Activated CD8-positive, alpha-beta T cell treated with anti-CD3 and anti-CD28 coated beads, Interleukin-2, amount 10 ng/mL, durations not matched to agents 7 days and 5 days (primary cell): ENCODE measurements at regions not wholly inside any gene's neighbourhood (a gene's known extent, or its start where the extent isn't known, plus 50 kb on each side); places are given as distances from the start of the nearest gene placed in this dataset.
A peak's percentile ranks its signal among the peaks of the same experiment; 100 is the strongest.

Source experiments
- ATAC-seq: fragments of 150-1000 bp; cut with Tn5 transposase; one replicate; pipeline ENCODE4 v1.10.0; 2021; ENCODE audit warnings: moderate library complexity
- CTCF ChIA-PET: fragments of 350-600 bp; sonication (Branson Sonifier 250); formaldehyde crosslinking; loops from one replicate; lab custom pipeline; 2021; ENCODE audit warnings: antibody characterized with exemption; lab: Charles Lee
- POLR2A ChIA-PET: fragments of 350-600 bp; sonication (Branson Sonifier 250); formaldehyde crosslinking; loops from one replicate; lab custom pipeline; 2021; ENCODE audit warnings: antibody characterized with exemption; lab: Charles Lee
- DNase-seq: peaks from one replicate; pipeline ENCODE4 v3.0.0-alpha.2; 2020
- H3K27ac Mint-ChIP-seq: one replicate; pipeline ENCODE4 v1.8.0; 2021; ENCODE audit warnings: mild to moderate bottlenecking, mixed read lengths
- H3K27me3 Mint-ChIP-seq: one replicate; pipeline ENCODE4 v1.8.0; 2021; ENCODE audit warnings: low read depth, mixed read lengths
- H3K36me3 Mint-ChIP-seq: one replicate; pipeline ENCODE4 v1.8.0; 2021; ENCODE audit warnings: low read depth, mixed read lengths
- H3K4me1 Mint-ChIP-seq: one replicate; pipeline ENCODE4 v1.8.0; 2021; ENCODE audit warnings: low read depth, mixed read lengths
- H3K4me3 Mint-ChIP-seq: one replicate; pipeline ENCODE4 v1.8.0; 2021; ENCODE audit warnings: mild to moderate bottlenecking, mixed read lengths
- H3K9me3 Mint-ChIP-seq: one replicate; pipeline ENCODE4 v1.8.0; 2022; ENCODE audit warnings: mixed read lengths; ENCODE audit not compliant: insufficient read depth

GRCh38 chr9:126119731-126120130 lies 206.9 kb upstream of the MVB12B start:
- ATAC-seq (no peak), DNase-seq (peak; percentile 11)
- no peaks in the 10 kb centered on the region for H3K4me1 Mint-ChIP-seq
- ChIA-PET POLR2A (no interaction called here), CTCF (no interaction called here)
- peaks cover 12% of the 10 kb centered on the region for H3K27me3 Mint-ChIP-seq
- H3K27ac Mint-ChIP-seq: no peak overlapping the region
- no peak overlapping the region for H3K4me3 Mint-ChIP-seq
- H3K9me3 Mint-ChIP-seq: no peaks in the 10 kb centered on the region
- no peaks in the 10 kb centered on the region for H3K36me3 Mint-ChIP-seq

GRCh38 chr9:126122901-126123616 lies 203.6 kb upstream of the MVB12B start:
- Mint-ChIP-seq H3K36me3 (no peaks in the 10 kb centered on the region), H3K27ac (no peak overlapping the region), H3K27me3 (peaks cover 13% of the 10 kb centered on the region), H3K4me3 (no peak overlapping the region), H3K4me1 (no peaks in the 10 kb centered on the region), H3K9me3 (no peaks in the 10 kb centered on the region)
- DNase-seq (no peak), ATAC-seq (no peak)
- ChIA-PET POLR2A (no interaction called here), CTCF (no interaction called here)

GRCh38 chr9:126123927-126124326 lies 202.7 kb upstream of the MVB12B start:
- no peaks in the 10 kb centered on the region for H3K9me3 Mint-ChIP-seq
- ATAC-seq (no peak), DNase-seq (peak; percentile 4)
- CTCF ChIA-PET: no interaction called here
- H3K4me1 Mint-ChIP-seq: no peaks in the 10 kb centered on the region
- H3K27me3 Mint-ChIP-seq: peaks cover 15% of the 10 kb centered on the region
- no peak overlapping the region for H3K27ac Mint-ChIP-seq
- no peaks in the 10 kb centered on the region for H3K36me3 Mint-ChIP-seq
- POLR2A ChIA-PET: no interaction called here
- H3K4me3 Mint-ChIP-seq: no peak overlapping the region

GRCh38 chr9:126125177-126125576 lies 201.5 kb upstream of the MVB12B start:
- Mint-ChIP-seq H3K36me3 (no peaks in the 10 kb centered on the region), H3K4me1 (no peaks in the 10 kb centered on the region), H3K4me3 (no peak overlapping the region), H3K27ac (no peak overlapping the region), H3K9me3 (no peaks in the 10 kb centered on the region), H3K27me3 (peaks cover 15% of the 10 kb centered on the region)
- CTCF ChIA-PET: no interaction called here
- POLR2A ChIA-PET: no interaction called here
- ATAC-seq (no peak), DNase-seq (no peak)

- ATAC-seq (no peak), DNase-seq (peak; percentile 8)
- no peaks in the 10 kb centered on the region for H3K9me3 Mint-ChIP-seq
- CTCF ChIA-PET: no interaction called here
- no peaks in the 10 kb centered on the region for H3K4me1 Mint-ChIP-seq
- no peak overlapping the region for H3K4me3 Mint-ChIP-seq
- POLR2A ChIA-PET: no interaction called here
- H3K36me3 Mint-ChIP-seq: no peaks in the 10 kb centered on the region
- no peak overlapping the region for H3K27ac Mint-ChIP-seq
- H3K27me3 Mint-ChIP-seq: peaks cover 11% of the 10 kb centered on the region
These were observed 201.1 kb upstream of the MVB12B start for GRCh38 chr9:126125577-126125976.

- ATAC-seq (no peak), DNase-seq (peak; percentile 9)
- POLR2A ChIA-PET: no interaction called here
- Mint-ChIP-seq H3K36me3 (no peaks in the 10 kb centered on the region), H3K27ac (no peak overlapping the region), H3K27me3 (peaks cover 9% of the 10 kb centered on the region), H3K9me3 (no peaks in the 10 kb centered on the region), H3K4me1 (no peaks in the 10 kb centered on the region), H3K4me3 (no peak overlapping the region)
- CTCF ChIA-PET: no interaction called here
These were observed 200.6 kb upstream of the MVB12B start for GRCh38 chr9:126125992-126126409.

GRCh38 chr9:126126807-126127206 lies 199.8 kb upstream of the MVB12B start:
- Mint-ChIP-seq H3K9me3 (no peaks in the 10 kb centered on the region), H3K36me3 (no peaks in the 10 kb centered on the region), H3K4me1 (no peaks in the 10 kb centered on the region), H3K27ac (no peak overlapping the region), H3K27me3 (peaks cover 9% of the 10 kb centered on the region), H3K4me3 (no peak overlapping the region)
- ChIA-PET POLR2A (no interaction called here), CTCF (no interaction called here)
- DNase-seq: no peak
- no peak for ATAC-seq

GRCh38 chr9:126127591-126127990 lies 199.0 kb upstream of the MVB12B start:
- ChIA-PET CTCF (no interaction called here), POLR2A (no interaction called here)
- DNase-seq (peak; percentile 7), ATAC-seq (no peak)
- Mint-ChIP-seq H3K27ac (no peak overlapping the region), H3K9me3 (no peaks in the 10 kb centered on the region), H3K4me3 (no peak overlapping the region), H3K4me1 (no peaks in the 10 kb centered on the region), H3K27me3 (peaks cover 10% of the 10 kb centered on the region), H3K36me3 (no peaks in the 10 kb centered on the region)

GRCh38 chr9:126128494-126129142 lies 198.0 kb upstream of the MVB12B start:
- H3K27ac Mint-ChIP-seq: no peak overlapping the region
- no peaks in the 10 kb centered on the region for H3K9me3 Mint-ChIP-seq
- ChIA-PET CTCF (no interaction called here), POLR2A (no interaction called here)
- DNase-seq (peak; percentile 17), ATAC-seq (no peak)
- H3K4me3 Mint-ChIP-seq: no peak overlapping the region
- H3K4me1 Mint-ChIP-seq: no peaks in the 10 kb centered on the region
- H3K27me3 Mint-ChIP-seq: peaks cover 12% of the 10 kb centered on the region
- no peaks in the 10 kb centered on the region for H3K36me3 Mint-ChIP-seq

GRCh38 chr9:126131066-126132010 lies 195.3 kb upstream of the MVB12B start:
- ChIA-PET CTCF (no interaction called here), POLR2A (no interaction called here)
- Mint-ChIP-seq H3K36me3 (no peaks in the 10 kb centered on the region), H3K4me1 (no peaks in the 10 kb centered on the region), H3K27ac (no peak overlapping the region), H3K9me3 (no peaks in the 10 kb centered on the region), H3K27me3 (peaks cover 9% of the 10 kb centered on the region), H3K4me3 (no peak overlapping the region)
- ATAC-seq: no peak
- peak; percentile 9 for DNase-seq

GRCh38 chr9:126132746-126133145 lies 193.9 kb upstream of the MVB12B start:
- Mint-ChIP-seq H3K4me1 (no peaks in the 10 kb centered on the region), H3K9me3 (no peaks in the 10 kb centered on the region), H3K36me3 (no peaks in the 10 kb centered on the region), H3K27ac (no peak overlapping the region), H3K27me3 (peaks cover 11% of the 10 kb centered on the region), H3K4me3 (no peak overlapping the region)
- DNase-seq: peak; percentile 5
- CTCF ChIA-PET: no interaction called here
- POLR2A ChIA-PET: no interaction called here
- ATAC-seq: no peak

- peaks cover 5% of the 10 kb centered on the region for H3K9me3 Mint-ChIP-seq
- DNase-seq: no peak
- H3K27me3 Mint-ChIP-seq: peaks cover 18% of the 10 kb centered on the region
- H3K36me3 Mint-ChIP-seq: no peaks in the 10 kb centered on the region
- CTCF ChIA-PET: no interaction called here
- ATAC-seq: no peak
- H3K4me3 Mint-ChIP-seq: no peak overlapping the region
- peaks cover 2% of the 10 kb centered on the region for H3K4me1 Mint-ChIP-seq
- H3K27ac Mint-ChIP-seq: no peak overlapping the region
- POLR2A ChIA-PET: no interaction called here
These were observed 182.4 kb upstream of the MVB12B start for GRCh38 chr9:126144196-126144595.
